AG10803 (cell line): ENCODE measurements at regions not wholly inside any gene's neighbourhood (a gene's known extent, or its start where the extent isn't known, plus 50 kb on each side); places are given as distances from the start of the nearest gene placed in this dataset.
A peak's percentile ranks its signal among the peaks of the same experiment; 100 is the strongest.

Experiments used
- DNase-seq: peaks from one replicate; pipeline ENCODE4 v3.0.0; 2010; ENCODE audit warnings: low read depth
- H3K4me3 ChIP-seq: 2 replicates; pipeline ENCODE4 v1.5.1; 2011; ENCODE audit warnings: mild to moderate bottlenecking, low read length, control low read depth
- TF ChIP-seq, protein P1 (sequence below): conservative IDR thresholded peaks from 2 replicates; pipeline ENCODE4 v1.5.1; 2011; ENCODE audit warnings: mild to moderate bottlenecking, low read length, control low read depth, inconsistent platforms

DNA sequence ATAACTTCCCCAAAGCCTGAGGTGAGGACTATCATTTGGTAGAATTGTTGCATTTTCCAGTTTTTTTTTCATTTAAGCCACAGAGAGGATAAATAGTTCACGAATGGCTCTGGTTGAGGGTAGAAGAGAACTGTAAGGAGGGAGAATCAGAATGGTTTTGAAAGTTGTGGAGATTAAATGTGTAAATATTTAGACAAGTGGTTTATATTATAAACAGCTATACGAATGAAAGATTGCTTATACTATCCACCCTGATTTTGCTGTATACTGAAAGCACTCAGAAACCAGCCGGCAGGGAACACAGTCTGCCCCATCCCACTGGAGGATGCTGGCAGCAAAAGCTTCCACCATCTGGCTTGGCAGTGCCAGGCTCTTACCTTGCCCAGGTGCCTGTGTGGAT lies 341.1 kb downstream of the RAPGEF2 start:
- TF ChIP-seq, protein P1, sequence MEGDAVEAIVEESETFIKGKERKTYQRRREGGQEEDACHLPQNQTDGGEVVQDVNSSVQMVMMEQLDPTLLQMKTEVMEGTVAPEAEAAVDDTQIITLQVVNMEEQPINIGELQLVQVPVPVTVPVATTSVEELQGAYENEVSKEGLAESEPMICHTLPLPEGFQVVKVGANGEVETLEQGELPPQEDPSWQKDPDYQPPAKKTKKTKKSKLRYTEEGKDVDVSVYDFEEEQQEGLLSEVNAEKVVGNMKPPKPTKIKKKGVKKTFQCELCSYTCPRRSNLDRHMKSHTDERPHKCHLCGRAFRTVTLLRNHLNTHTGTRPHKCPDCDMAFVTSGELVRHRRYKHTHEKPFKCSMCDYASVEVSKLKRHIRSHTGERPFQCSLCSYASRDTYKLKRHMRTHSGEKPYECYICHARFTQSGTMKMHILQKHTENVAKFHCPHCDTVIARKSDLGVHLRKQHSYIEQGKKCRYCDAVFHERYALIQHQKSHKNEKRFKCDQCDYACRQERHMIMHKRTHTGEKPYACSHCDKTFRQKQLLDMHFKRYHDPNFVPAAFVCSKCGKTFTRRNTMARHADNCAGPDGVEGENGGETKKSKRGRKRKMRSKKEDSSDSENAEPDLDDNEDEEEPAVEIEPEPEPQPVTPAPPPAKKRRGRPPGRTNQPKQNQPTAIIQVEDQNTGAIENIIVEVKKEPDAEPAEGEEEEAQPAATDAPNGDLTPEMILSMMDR, result no peak
- DNase-seq, result no peak
- H3K4me3 ChIP-seq, result no peak overlapping the region

DNA sequence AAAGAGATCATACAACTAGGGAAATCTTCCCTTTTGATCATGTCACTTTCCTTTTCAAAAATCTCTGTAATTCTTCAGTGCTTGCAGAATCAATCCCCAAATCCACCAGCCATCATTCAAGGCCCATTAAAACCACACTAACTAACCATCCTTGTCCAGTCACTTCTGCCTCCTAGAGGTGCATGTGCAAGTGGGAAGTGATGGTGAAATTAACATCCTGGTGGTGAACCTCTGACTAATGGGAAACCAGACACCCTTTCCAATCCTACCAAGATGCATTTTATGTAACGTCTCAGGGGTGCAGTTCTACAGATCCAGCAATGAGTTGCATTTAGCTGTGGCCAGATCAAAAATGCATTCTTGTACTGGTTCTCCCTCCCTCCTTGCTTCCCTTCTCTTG lies 341.8 kb downstream of the RAPGEF2 start:
- H3K4me3 ChIP-seq, result no peak overlapping the region
- peak; percentile 47 for DNase-seq
- TF ChIP-seq, protein P1, result peak; percentile 27; the same call in 1 of the 2 replicates

DNA sequence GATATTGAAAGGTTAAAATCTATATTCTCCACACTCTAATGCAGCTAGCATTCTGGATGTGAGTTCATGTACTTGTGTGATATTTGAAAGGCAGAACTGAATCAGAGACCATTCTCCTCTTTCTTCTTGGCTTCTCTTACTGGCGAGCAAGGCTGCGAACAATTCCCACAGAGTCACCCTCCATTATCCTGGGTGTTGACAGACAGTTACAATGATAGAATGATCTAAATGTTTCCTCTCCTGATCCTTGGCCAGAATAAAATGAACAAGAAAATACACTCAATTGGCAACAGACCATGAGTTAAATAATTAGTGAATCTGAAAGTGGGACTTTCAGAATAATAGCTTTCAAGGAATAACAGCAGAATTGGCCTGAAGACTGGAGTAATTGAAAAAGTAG lies 342.8 kb downstream of the RAPGEF2 start:
- DNase-seq, result no peak
- TF ChIP-seq, protein P1, result no peak
- no peak overlapping the region for H3K4me3 ChIP-seq

DNA sequence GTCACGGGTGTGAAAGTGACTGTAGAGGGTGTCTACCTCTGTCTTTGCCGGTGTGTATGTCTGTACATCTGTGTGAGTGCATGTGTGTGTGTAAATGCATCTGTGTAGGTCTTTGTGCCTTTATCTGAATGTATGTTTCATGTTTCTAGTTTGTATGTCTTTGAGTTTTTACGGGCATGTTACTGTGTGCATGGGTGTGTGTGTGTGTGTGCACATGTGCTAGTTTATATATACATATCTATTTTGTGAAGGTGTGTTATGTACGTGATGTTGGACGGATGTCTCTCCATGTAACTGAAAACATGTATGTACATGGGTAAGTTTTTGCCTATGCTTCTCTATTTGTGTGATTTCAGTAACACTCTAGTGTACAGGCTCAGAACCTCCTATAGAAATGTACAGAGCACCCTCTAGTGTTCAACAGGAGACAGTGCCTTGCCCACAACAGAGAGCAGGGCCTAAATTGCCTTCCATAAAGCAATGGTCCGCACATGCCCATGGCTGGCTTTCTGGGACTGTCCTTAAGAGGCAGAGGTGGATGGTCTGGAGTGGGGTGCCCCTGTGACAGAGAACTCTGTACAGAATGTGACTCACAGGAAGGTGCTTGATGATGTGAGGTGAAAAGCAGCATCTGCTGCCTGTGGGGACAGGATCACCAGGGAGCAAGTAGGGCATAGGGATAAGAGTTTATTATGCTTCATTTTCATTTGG lies 343.5 kb downstream of the RAPGEF2 start:
- DNase-seq, result peak; percentile 78
- no peak overlapping the region for H3K4me3 ChIP-seq
- TF ChIP-seq, protein P1, result peak; percentile 97

DNA sequence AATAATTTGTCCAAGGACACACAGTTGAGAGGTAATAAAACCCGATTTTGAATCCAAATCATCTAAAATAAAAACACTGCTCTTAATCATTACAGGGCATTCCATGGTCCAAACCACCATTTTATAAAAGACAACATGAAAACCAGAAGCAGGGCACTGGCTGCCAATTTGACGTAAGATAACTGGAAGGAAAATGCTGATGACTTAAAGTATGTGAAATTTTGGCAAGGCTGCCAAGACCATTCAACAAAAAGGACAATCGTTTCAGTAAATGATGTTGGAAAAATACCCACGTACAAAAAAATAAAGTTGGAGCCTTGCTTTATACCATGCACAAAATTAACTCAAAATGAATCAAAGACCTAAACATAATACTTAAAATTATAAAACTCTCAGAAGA lies 344.4 kb downstream of the RAPGEF2 start:
- TF ChIP-seq, protein P1, result no peak
- DNase-seq, result peak; percentile 45
- H3K4me3 ChIP-seq, result no peak overlapping the region

DNA sequence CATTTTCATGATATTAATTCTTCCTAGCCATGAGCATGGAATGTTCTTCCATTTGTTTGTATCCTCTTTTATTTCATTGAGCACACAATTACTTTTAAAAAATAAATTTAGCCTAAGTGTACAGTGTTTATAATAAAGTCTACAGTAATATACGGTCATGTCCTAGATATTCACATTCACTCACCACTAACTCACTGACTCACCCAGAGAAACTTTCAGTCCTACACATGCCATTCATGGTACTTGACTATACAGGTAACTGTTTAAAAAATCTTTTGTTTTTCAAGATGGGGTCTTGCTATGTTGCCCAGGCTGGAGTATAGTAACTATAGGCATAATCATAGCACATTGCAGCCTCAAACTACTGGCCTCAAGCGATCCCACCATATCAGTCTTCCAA lies 348.1 kb downstream of the RAPGEF2 start:
- TF ChIP-seq, protein P1, result no peak
- H3K4me3 ChIP-seq, result no peak overlapping the region
- no peak for DNase-seq

DNA sequence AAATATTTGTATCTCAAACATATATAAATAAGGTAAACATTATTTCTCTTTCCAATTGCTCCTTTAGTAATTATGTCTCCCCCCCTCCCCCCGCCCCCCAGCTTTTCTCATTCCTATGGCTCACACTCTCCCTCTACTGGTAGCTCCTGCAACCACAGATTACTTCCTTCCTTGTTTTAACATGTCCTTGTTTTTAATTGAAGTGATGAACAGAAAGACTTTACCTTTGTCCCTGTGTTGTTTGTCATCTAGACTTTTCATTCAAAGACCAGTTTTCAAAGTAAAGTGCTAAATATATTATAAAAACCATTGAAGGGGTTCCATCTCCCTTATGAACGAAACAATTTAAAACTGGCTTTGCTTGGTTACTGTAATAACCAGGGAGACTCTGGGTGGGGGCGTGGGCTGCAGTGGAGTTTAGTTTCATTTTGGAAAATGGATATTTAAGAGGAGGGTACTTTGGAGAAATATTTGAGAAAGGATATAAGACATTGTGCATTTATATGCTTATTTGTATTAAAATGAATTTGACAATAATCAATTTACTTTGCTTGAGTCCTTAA lies 352.9 kb downstream of the RAPGEF2 start:
- TF ChIP-seq, protein P1, result peak; percentile 77
- peak; percentile 36 for DNase-seq
- no peak overlapping the region for H3K4me3 ChIP-seq
